GM12874 (cell line): ENCODE measurements at regions not wholly inside any gene's neighbourhood (a gene's known extent, or its start where the extent isn't known, plus 50 kb on each side); places are given as distances from the start of the nearest gene placed in this dataset.

ENCODE experiments used
- CTCF ChIP-seq: IDR thresholded peaks from 2 replicates; pipeline ENCODE4 v1.5.1; 2011; ENCODE audit warnings: low read depth, mild to moderate bottlenecking, control low read depth, low read length, moderate library complexity; ENCODE audit not compliant: insufficient read depth

GRCh38 chr4:30783751-30784150 is 63.6 kb downstream of the PCDH7 start:
- TF ChIP-seq CTCF, result no peak

GRCh38 chr4:30789219-30789671 is 69.1 kb downstream of the PCDH7 start:
- TF ChIP-seq CTCF, result no peak

- no peak for TF ChIP-seq CTCF
Observed at GRCh38 chr4:30790123-30790522, 70.0 kb downstream of the PCDH7 start.

- no peak for TF ChIP-seq CTCF
Observed at GRCh38 chr4:30790998-30791397, 70.8 kb downstream of the PCDH7 start.

GRCh38 chr4:30792601-30793000 is 72.4 kb downstream of the PCDH7 start:
- TF ChIP-seq CTCF, result no peak

GRCh38 chr4:30801876-30802275 is 81.7 kb downstream of the PCDH7 start:
- no peak for TF ChIP-seq CTCF

- no peak for TF ChIP-seq CTCF
Observed at GRCh38 chr4:30802622-30803323, 82.6 kb downstream of the PCDH7 start.
